GM12875 (cell line): ENCODE measurements at regions not wholly inside any gene's neighbourhood (a gene's known extent, or its start where the extent isn't known, plus 50 kb on each side); places are given as distances from the start of the nearest gene placed in this dataset.

Experiments used
- H3K4me3 ChIP-seq: one replicate; pipeline ENCODE4 v1.5.1; 2011; ENCODE audit warnings: low read depth, low read length, control low read depth
- TF ChIP-seq, protein P1 (sequence below): IDR thresholded peaks from 2 replicates; pipeline ENCODE4 v1.5.1; 2011; ENCODE audit warnings: low read depth, mild to moderate bottlenecking, control low read depth, inconsistent platforms, low read length, moderate library complexity, borderline replicate concordance; ENCODE audit not compliant: insufficient read depth

DNA sequence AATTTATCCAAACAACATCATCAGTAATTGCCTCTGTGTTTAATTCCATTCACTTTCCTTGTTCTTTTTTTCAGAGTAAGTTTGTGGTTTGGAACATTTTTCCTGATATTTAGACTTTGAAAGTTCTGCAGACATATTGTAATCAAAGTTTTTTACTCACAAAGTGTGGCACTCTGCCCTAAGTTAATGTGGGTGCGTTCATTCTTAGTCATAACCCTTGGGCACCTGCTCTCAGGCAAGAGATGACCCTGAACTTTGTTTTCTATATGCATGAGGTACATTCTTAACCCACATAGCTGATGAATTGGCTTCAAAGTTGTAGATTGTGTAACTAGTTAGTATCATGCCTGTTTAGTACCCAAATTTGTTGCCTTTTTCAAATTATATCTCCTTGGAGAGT lies 424.3 kb downstream of the GRXCR1 start:
- H3K4me3 ChIP-seq = no peak overlapping the region
- TF ChIP-seq, protein P1, sequence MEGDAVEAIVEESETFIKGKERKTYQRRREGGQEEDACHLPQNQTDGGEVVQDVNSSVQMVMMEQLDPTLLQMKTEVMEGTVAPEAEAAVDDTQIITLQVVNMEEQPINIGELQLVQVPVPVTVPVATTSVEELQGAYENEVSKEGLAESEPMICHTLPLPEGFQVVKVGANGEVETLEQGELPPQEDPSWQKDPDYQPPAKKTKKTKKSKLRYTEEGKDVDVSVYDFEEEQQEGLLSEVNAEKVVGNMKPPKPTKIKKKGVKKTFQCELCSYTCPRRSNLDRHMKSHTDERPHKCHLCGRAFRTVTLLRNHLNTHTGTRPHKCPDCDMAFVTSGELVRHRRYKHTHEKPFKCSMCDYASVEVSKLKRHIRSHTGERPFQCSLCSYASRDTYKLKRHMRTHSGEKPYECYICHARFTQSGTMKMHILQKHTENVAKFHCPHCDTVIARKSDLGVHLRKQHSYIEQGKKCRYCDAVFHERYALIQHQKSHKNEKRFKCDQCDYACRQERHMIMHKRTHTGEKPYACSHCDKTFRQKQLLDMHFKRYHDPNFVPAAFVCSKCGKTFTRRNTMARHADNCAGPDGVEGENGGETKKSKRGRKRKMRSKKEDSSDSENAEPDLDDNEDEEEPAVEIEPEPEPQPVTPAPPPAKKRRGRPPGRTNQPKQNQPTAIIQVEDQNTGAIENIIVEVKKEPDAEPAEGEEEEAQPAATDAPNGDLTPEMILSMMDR = no peak

DNA sequence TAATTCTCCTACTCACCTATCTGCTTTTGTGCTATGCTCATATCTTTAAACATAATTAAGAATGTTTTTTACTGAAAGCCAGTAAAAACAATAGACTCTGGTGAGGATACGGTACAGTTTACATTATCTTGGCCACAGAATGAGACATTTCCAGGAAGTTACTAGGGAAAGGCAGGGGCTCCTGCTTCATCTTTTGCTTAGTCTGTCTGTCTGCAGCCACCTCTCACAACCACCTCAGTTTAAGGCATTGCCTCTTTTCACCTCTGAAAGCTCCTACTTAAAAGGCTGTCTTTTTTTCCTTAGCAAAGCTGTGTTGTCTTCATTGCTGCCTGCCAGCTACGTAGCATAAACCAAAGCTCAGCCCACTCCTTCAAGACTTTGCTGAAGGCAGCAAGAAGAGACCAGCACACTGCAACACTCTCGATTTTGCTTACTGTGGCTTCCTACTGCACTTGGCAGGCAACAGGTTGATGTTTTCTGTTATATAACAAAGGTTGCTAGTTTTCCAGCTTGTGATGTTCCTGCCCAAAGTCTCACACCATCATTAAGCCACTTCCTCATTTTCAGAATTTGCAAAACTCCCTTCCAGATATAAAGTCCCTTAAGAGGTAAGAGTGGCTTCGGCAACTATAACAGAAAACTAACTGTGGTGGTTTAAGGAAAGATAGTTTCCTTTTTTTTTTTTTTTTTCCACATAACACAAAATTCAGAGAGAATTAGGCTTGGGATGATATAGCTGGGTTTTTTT lies 432.9 kb downstream of the GRXCR1 start:
- no peak overlapping the region for H3K4me3 ChIP-seq
- TF ChIP-seq, protein P1 = no peak

DNA sequence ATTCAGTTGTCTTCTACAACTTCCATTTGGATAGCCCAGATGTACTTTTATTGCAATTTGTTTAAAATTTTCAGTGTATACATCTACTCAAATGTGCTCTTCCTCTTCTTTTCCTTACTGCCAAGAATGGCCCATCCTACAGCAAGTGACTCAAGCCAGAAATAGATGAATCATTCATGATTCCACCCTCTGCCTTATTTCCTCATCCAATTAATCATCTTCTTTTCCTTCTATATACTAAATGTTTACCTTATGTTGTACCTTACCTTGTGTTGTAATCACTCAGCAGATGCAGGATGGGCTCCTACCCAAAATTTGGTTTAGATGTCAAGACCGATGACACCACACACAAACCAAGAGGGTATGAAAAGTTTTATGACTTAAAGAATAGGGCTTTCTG lies 437.8 kb downstream of the GRXCR1 start:
- H3K4me3 ChIP-seq = no peak overlapping the region
- TF ChIP-seq, protein P1 = no peak

DNA sequence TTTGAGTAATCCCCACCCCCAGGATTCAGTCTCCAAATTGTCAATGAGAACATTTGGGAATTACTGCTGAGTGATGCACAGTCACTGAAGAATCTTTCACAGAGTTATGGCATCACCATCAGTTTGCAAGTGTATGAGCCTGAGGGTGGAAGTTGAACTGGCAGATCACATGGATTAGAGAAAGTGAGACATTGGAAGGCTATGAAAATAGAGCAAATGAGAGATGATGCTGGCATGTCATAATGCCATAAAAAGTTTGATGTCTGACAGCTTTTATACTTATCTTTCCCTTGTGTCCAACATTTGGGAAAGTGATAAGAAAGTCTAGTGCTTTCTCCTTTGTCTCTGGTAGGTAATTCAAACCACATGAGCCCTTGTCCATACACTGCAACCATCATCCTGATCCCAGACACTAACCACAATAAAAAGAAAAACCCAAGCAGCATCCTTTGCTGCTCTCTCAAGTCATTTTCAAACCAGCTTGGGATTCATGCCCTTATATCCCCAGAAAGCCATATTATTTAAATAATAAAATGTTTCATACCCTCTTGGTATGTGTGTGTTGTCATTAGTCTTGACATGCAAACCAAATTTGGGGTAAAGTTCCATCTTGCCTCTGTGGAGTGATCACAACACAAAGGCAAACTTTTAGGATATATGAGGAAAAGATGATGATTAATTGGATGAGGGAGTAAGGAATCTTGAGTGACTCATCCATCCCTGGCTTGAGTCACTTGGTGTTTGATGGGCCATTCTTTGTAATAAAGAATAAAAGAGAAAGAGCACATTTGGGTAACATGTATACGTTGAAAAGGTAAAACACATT lies 438.9 kb downstream of the GRXCR1 start:
- TF ChIP-seq, protein P1 = no peak
- H3K4me3 ChIP-seq = no peak overlapping the region

DNA sequence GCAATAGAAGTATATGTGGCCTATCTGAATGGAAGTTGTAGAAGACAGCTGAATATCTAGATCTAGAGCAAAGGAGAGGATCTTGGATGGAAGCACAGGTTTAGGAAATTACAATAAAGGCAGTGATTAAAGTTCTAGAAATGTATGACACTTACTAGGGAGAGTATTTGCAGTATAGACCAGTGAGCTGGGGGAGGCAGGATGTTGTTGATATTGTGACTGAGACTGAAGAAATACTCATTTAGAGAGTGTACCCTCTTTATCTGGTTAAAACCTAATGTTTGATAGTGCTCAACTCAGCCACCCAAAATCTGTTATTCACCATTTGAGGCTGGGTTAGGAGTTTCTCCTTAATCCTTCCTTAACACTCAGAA lies 439.5 kb downstream of the GRXCR1 start:
- no peak overlapping the region for H3K4me3 ChIP-seq
- TF ChIP-seq, protein P1 = no peak

DNA sequence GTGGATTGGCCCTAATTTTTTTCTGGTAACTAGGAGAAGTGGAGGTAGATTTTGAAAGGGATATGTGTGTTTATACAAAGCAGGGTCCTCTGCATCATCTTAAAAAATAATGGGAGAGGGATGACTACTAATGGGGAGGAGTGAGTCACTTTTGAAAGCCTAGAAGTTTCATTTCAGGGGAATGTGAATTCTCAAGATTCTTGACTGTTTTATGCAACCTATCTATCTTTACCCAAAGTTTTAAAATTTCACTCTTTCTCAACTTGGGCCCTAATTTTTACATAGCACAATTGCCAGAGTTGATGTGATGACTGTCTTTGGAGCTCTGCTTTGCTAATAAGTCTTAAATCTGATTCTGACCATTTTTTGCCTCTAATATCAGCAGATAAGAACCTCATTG lies 445.2 kb downstream of the GRXCR1 start:
- H3K4me3 ChIP-seq = no peak overlapping the region
- TF ChIP-seq, protein P1 = no peak

DNA sequence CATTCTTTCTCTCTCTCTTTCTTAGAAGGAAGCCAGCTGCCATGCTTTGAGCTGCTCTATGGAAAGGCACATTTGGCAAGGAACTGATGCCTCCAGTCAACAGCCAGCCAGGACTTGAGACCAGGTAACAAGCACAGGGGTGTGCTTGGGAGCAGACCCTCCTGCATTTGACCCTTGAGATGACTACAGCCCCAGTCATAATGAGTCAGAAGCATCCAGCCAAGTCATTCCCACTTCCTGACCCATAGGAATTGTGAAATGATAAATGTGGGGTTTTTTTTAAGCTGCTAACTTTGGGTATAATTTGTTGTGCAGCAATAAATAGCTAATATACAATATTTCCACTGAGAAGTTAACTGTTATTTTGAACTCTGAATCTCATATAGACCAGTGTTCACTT lies 446.9 kb downstream of the GRXCR1 start:
- TF ChIP-seq, protein P1 = no peak

More for the DNA sequence above, 446.9 kb downstream of the GRXCR1 start:
- no peak overlapping the region for H3K4me3 ChIP-seq
